Umbilical cord (tissue), 1 donor: ENCODE measurements at regions not wholly inside any gene's neighbourhood (a gene's known extent, or its start where the extent isn't known, plus 50 kb on each side); places are given as distances from the start of the nearest gene placed in this dataset.
A peak's percentile ranks its signal among the peaks of the same experiment; 100 is the strongest.
"Not testable (repeated sequence)": the region's sequence is repeated elsewhere in the genome, so short reads cannot be mapped to it uniquely, and the experiment has no call there.

Experiments
- DNase-seq: peaks from one replicate; pipeline ENCODE4 v3.0.0-alpha.2; 2015; ENCODE audit warnings: low spot score

- DNase-seq = no peak
Measured at GRCh38 chr7:138316421-138317043, 143.5 kb upstream of the TRIM24 start.

- DNase-seq = no peak
Measured at GRCh38 chr7:138317044-138317596, 142.9 kb upstream of the TRIM24 start.

- no peak for DNase-seq
Measured at GRCh38 chr7:138324941-138325340, 135.1 kb upstream of the TRIM24 start.

GRCh38 chr7:138325434-138325833, 134.6 kb upstream of the TRIM24 start:
- no peak for DNase-seq

- DNase-seq = no peak
Measured at GRCh38 chr7:138328215-138328614, 131.8 kb upstream of the TRIM24 start.

GRCh38 chr7:138332850-138333249, 127.2 kb upstream of the TRIM24 start:
- not testable (repeated sequence) for DNase-seq

GRCh38 chr7:138338361-138338760, 121.7 kb upstream of the TRIM24 start:
- DNase-seq = no peak

GRCh38 chr7:138339229-138339628, 120.8 kb upstream of the TRIM24 start:
- not testable (repeated sequence) for DNase-seq

GRCh38 chr7:138342990-138343389, 117.1 kb upstream of the TRIM24 start:
- DNase-seq = no peak

- DNase-seq = no peak
Measured at GRCh38 chr7:138345567-138345966, 114.5 kb upstream of the TRIM24 start.

GRCh38 chr7:138346975-138347374, 113.1 kb upstream of the TRIM24 start:
- no peak for DNase-seq

GRCh38 chr7:138349841-138350700, 110.0 kb upstream of the TRIM24 start:
- DNase-seq = no peak

GRCh38 chr7:138350701-138351357, 109.2 kb upstream of the TRIM24 start:
- no peak for DNase-seq

GRCh38 chr7:138352570-138353461, 107.2 kb upstream of the TRIM24 start:
- peak; percentile 6 for DNase-seq

GRCh38 chr7:138354066-138354465, 106.0 kb upstream of the TRIM24 start:
- DNase-seq = no peak

GRCh38 chr7:138355254-138355653, 104.8 kb upstream of the TRIM24 start:
- DNase-seq = no peak

- no peak for DNase-seq
Measured at GRCh38 chr7:138358850-138359341, 101.2 kb upstream of the TRIM24 start.

GRCh38 chr7:138359870-138360559, 100.0 kb upstream of the TRIM24 start:
- no peak for DNase-seq

- no peak for DNase-seq
Measured at GRCh38 chr7:138363721-138364120, 96.3 kb upstream of the TRIM24 start.

GRCh38 chr7:138366137-138366536, 93.9 kb upstream of the TRIM24 start:
- DNase-seq = not testable (repeated sequence)
